H9 (cell line): ENCODE measurements at regions not wholly inside any gene's neighbourhood (a gene's known extent, or its start where the extent isn't known, plus 50 kb on each side); places are given as distances from the start of the nearest gene placed in this dataset.

Experiments used
- DNase-seq: peaks from one replicate; pipeline ENCODE4 v3.0.0-alpha.2; 2017
- H2AFZ ChIP-seq: one replicate; pipeline ENCODE4 v1.6.1; 2013; ENCODE audit warnings: mild to moderate bottlenecking, low read length, control low read depth, moderate library complexity
- H2AK5ac ChIP-seq: 2 replicates; pipeline ENCODE4 v1.6.1; 2013; ENCODE audit warnings: low read length, control low read depth, mixed read lengths; ENCODE audit not compliant: insufficient read length
- H2BK120ac ChIP-seq: one replicate; pipeline ENCODE4 v1.6.1; 2013; ENCODE audit warnings: low read depth, mild to moderate bottlenecking, low read length, control low read depth, inconsistent platforms; ENCODE audit not compliant: poor library complexity, severe bottlenecking
- H2BK12ac ChIP-seq: 2 replicates; pipeline ENCODE4 v1.6.1; 2013; ENCODE audit warnings: low read length, control low read depth, mixed read lengths, low read depth; ENCODE audit not compliant: insufficient read length
- H2BK15ac ChIP-seq: 2 replicates; pipeline ENCODE4 v1.6.1; 2013; ENCODE audit warnings: low read depth, low read length, control low read depth
- H2BK20ac ChIP-seq: one replicate; pipeline ENCODE4 v1.6.1; 2013; ENCODE audit warnings: low read depth, mild to moderate bottlenecking, low read length, control low read depth, inconsistent platforms; ENCODE audit not compliant: poor library complexity, severe bottlenecking
- H2BK5ac ChIP-seq: 2 replicates; pipeline ENCODE4 v1.6.1; 2013; ENCODE audit warnings: low read length, control low read depth, mixed read lengths; ENCODE audit not compliant: insufficient read length
- H3K14ac ChIP-seq: 2 replicates; pipeline ENCODE4 v1.6.1; 2013; ENCODE audit warnings: low read length, control low read depth; ENCODE audit not compliant: insufficient read depth
- H3K18ac ChIP-seq: 2 replicates; pipeline ENCODE4 v1.6.1; 2013; ENCODE audit warnings: low read depth, mild to moderate bottlenecking, mixed read lengths, low read length, control low read depth; ENCODE audit not compliant: insufficient read length
- H3K23ac ChIP-seq: 2 replicates; pipeline ENCODE4 v1.6.1; 2013; ENCODE audit warnings: low read length, control low read depth, mixed read lengths, low read depth; ENCODE audit not compliant: insufficient read length
- H3K23me2 ChIP-seq: 2 replicates; pipeline ENCODE4 v1.6.1; 2013; ENCODE audit warnings: low read depth, mild to moderate bottlenecking, mixed read lengths, low read length, control low read depth; ENCODE audit not compliant: insufficient read length, poor library complexity, severe bottlenecking
- H3K27ac ChIP-seq: 2 replicates; pipeline ENCODE4 v1.5.1; 2013; ENCODE audit warnings: low read length, control low read depth, mixed read lengths, low read depth; ENCODE audit not compliant: insufficient read length
- H3K27me3 ChIP-seq: 2 replicates; pipeline ENCODE4 v1.6.1; 2013; ENCODE audit warnings: low read length, control low read depth, inconsistent platforms; ENCODE audit not compliant: insufficient read depth
- H3K4ac ChIP-seq: 2 replicates; pipeline ENCODE4 v1.6.1; 2013; ENCODE audit warnings: low read depth, mild to moderate bottlenecking, control low read depth, inconsistent platforms, low read length, moderate library complexity
- H3K4me1 ChIP-seq: 2 replicates; pipeline ENCODE4 v1.6.1; 2013; ENCODE audit warnings: low read length, control low read depth, inconsistent platforms; ENCODE audit not compliant: insufficient read depth
- H3K4me2 ChIP-seq: 2 replicates; pipeline ENCODE4 v1.6.1; 2013; ENCODE audit warnings: low read length, control low read depth, mixed read lengths; ENCODE audit not compliant: insufficient read length, insufficient read depth
- H3K56ac ChIP-seq: 2 replicates; pipeline ENCODE4 v1.6.1; 2013; ENCODE audit warnings: low read depth, mild to moderate bottlenecking, mixed read lengths, low read length, control low read depth; ENCODE audit not compliant: insufficient read length
- H3K79me1 ChIP-seq: 2 replicates; pipeline ENCODE4 v1.6.1; 2013; ENCODE audit warnings: low read depth, mild to moderate bottlenecking, moderate library complexity, low read length, control low read depth, inconsistent platforms; ENCODE audit not compliant: insufficient read depth, poor library complexity, severe bottlenecking
- H3K79me2 ChIP-seq: 2 replicates; pipeline ENCODE4 v1.6.1; 2013; ENCODE audit warnings: low read length, control low read depth, inconsistent platforms; ENCODE audit not compliant: insufficient read depth
- H3K9ac ChIP-seq: 2 replicates; pipeline ENCODE4 v1.6.1; 2013; ENCODE audit warnings: low read length, control low read depth, mixed read lengths; ENCODE audit not compliant: insufficient read length; ENCODE audit errors: extremely low read depth
- H3K9me3 ChIP-seq: one replicate; pipeline ENCODE4 v1.6.1; 2013; ENCODE audit warnings: low read depth, low read length, inconsistent platforms; ENCODE audit not compliant: control insufficient read depth
- H3T11ph ChIP-seq: one replicate; pipeline ENCODE4 v1.6.1; 2013; ENCODE audit warnings: mild to moderate bottlenecking, low read length, control low read depth, inconsistent platforms
- H4K20me1 ChIP-seq: one replicate; pipeline ENCODE4 v1.6.1; 2013; ENCODE audit not compliant: control insufficient read depth, insufficient read length, insufficient read depth
- H4K5ac ChIP-seq: 2 replicates; pipeline ENCODE4 v1.6.1; 2013; ENCODE audit warnings: low read depth, mild to moderate bottlenecking, mixed read lengths, low read length, control low read depth; ENCODE audit not compliant: insufficient read length
- H4K8ac ChIP-seq: replicated peaks from 2 replicates; pipeline ENCODE4 v1.6.1; 2013; ENCODE audit warnings: low read length, control low read depth, mixed read lengths, low read depth; ENCODE audit not compliant: insufficient read length
- H4K91ac ChIP-seq: 2 replicates; pipeline ENCODE4 v1.6.1; 2013; ENCODE audit warnings: low read depth, mild to moderate bottlenecking, moderate library complexity, mixed read lengths, low read length, control low read depth; ENCODE audit not compliant: insufficient read length
- H3K27ac Mint-ChIP-seq, 3 experiments: 2 replicates in 2 of 3; 3 replicates in 1 of 3; pipeline ENCODE4 v1.8.0; 2020 to 2021; ENCODE audit warnings: mixed read lengths in 3 of 3, mild to moderate bottlenecking in 1 of 3, moderate library complexity in 1 of 3
- H3K27me3 Mint-ChIP-seq: 2 replicates; pipeline ENCODE4 v1.8.0; 2021; ENCODE audit warnings: low read depth, mild to moderate bottlenecking, moderate library complexity, mixed read lengths
- H3K36me3 Mint-ChIP-seq, 3 experiments: 2 replicates in 2 of 3; 3 replicates in 1 of 3; pipeline ENCODE4 v1.8.0; 2020 to 2021; ENCODE audit warnings: low read depth in 3 of 3, mixed read lengths in 3 of 3; ENCODE audit not compliant: insufficient read depth in 1 of 3
- H3K4me1 Mint-ChIP-seq, 2 experiments: 2 replicates each; pipeline ENCODE4 v1.8.0; 2020; ENCODE audit warnings: mixed read lengths in 2 of 2
- H3K4me3 Mint-ChIP-seq, 2 experiments: 2 replicates in 1 of 2; 3 replicates in 1 of 2; pipeline ENCODE4 v1.8.0; 2020 to 2021; ENCODE audit warnings: mild to moderate bottlenecking in 2 of 2, mixed read lengths in 2 of 2, moderate library complexity in 1 of 2
- H3K9me3 Mint-ChIP-seq, 2 experiments: 2 replicates in 1 of 2; 3 replicates in 1 of 2; pipeline ENCODE4 v1.8.0; 2020; ENCODE audit warnings: mild to moderate bottlenecking in 2 of 2, mixed read lengths in 2 of 2, moderate library complexity in 1 of 2
- CTCF ChIP-seq: fragments of 200-600 bp; sonication (generic); conservative IDR thresholded peaks from 3 replicates; pipeline ENCODE4 v1.8.0; 2021; ENCODE audit warnings: antibody characterized with exemption, mild to moderate bottlenecking
- WGBS: extraction: QIAGEN DNeasy Blood & Tissue Kit; methylation state at CpG from one replicate; pipeline ENCODE4 v1.1.7; 2013; ENCODE audit warnings: missing lambda C conversion rate, low lambda C conversion rate, mixed read lengths; ENCODE audit not compliant: insufficient read length; ENCODE audit errors: extremely low coverage; 5-methylcytosine and 5-hydroxymethylcytosine counted together

GRCh38 chr6:156344491-156344890 lies 432.7 kb upstream of the ARID1B start:
- H3K23ac ChIP-seq: no peak overlapping the region
- no peak overlapping the region for H2BK20ac ChIP-seq
- no peaks in the 10 kb centered on the region for H3K36me3 Mint-ChIP-seq
- no peak overlapping the region for H3K27ac Mint-ChIP-seq
- H2BK15ac ChIP-seq: no peak overlapping the region
- no peaks in the 10 kb centered on the region for H4K20me1 ChIP-seq
- H4K8ac ChIP-seq: no peak overlapping the region
- no peak overlapping the region for H3K4me2 ChIP-seq
- H3K18ac ChIP-seq: no peak overlapping the region
- no peak overlapping the region for H2BK120ac ChIP-seq
- no CpG with 5 or more reads among the region's 2 CpGs for WGBS
- TF ChIP-seq CTCF: no peak
- no peak overlapping the region for H2AFZ ChIP-seq
- no peak for DNase-seq
- no peak overlapping the region for H4K91ac ChIP-seq
- no peaks in the 10 kb centered on the region for H3K9me3 ChIP-seq
- no peaks in the 10 kb centered on the region for H3K4me1 Mint-ChIP-seq
- no peak overlapping the region for H2AK5ac ChIP-seq
- H3K56ac ChIP-seq: no peak overlapping the region
- H3K23me2 ChIP-seq: no peaks in the 10 kb centered on the region
- no peak overlapping the region for H3K14ac ChIP-seq
- H2BK5ac ChIP-seq: no peak overlapping the region
- H3K4me1 ChIP-seq: no peaks in the 10 kb centered on the region
- no peaks in the 10 kb centered on the region for H3K79me2 ChIP-seq
- no peak overlapping the region for H3K4me3 Mint-ChIP-seq
- no peaks in the 10 kb centered on the region for H3K27me3 ChIP-seq
- H3K9ac ChIP-seq: no peak overlapping the region
- no peaks in the 10 kb centered on the region for H3K27me3 Mint-ChIP-seq
- no peak overlapping the region for H4K5ac ChIP-seq
- H3K4ac ChIP-seq: no peak overlapping the region
- H3K9me3 Mint-ChIP-seq: no peaks in the 10 kb centered on the region
- H3K27ac ChIP-seq: no peak overlapping the region
- H2BK12ac ChIP-seq: no peak overlapping the region
- H3K79me1 ChIP-seq: no peaks in the 10 kb centered on the region
- no peak overlapping the region for H3T11ph ChIP-seq
